ENCODE measurements at regions not wholly inside any gene's neighbourhood (a gene's known extent, or its start where the extent isn't known, plus 50 kb on each side); places are given as distances from the start of the nearest gene placed in this dataset.
A peak's percentile ranks its signal among the peaks of the same experiment; 100 is the strongest.

DNA sequence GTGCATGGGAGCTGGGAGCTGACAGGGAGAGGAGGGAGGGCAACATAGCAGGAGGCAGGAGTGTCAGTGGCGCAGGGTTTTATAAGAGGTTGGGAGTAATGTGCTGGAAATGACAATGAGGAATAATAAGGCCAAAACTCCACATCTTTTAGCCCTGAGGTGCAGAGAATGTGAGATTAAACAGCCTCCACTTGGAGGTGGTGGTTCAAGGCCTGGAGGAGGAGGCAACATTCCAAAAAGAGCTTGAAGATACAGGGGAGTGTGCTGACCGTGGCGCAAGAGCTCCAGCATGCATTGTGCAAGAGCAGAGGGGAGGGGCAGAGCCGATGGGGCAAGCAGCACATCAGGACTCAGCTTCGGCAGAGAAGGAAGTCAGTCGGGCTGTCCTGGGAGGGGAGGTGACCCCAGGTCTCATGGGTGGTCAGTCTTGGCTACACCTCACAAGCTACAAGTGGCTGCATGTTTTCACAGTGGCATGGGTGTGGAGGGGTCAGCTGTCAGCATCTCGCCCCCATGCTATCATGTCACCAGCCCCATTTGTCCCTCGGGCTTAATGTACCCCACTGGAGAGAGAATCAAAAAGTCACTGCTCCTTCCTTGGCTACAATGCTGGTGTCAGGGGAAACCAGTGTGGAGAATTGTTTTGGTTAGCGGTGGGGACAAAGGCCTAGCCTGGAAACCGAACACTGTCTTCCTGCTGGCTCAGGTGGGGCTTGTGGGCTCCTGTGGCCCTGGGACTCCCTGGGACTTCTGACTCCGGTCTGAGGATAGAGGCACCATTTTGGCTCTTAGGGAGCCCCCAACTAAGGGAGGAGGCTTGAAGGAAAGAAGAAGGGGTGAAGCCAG lies 208.0 kb downstream of the ZFP36L2 start:
- Histone ChIP-seq H3K4me1 (peaks cover 50% of the 10 kb centered on the region), H3K9me3 (peaks cover 0 to 4% (median 0%) of the 10 kb centered on the region in 3 donors), H3K36me3 (replicated peaks in 1 of 2; ENCODE audit: insufficient read depth in 1 of 2, low read depth in 2 of 2) (no peaks in the 10 kb centered on the region), H3K27ac (peak overlapping the region; percentile 35 to 73 (median 60)), H3K27me3 (no peaks in the 10 kb centered on the region), H3K4me3 (no peak overlapping the region)
- peak in 2 of 3 donors; percentile 33 to 49 for TF ChIP-seq POLR2A (IDR thresholded peaks at IDR 0.05)
- TF ChIP-seq, protein P1, sequence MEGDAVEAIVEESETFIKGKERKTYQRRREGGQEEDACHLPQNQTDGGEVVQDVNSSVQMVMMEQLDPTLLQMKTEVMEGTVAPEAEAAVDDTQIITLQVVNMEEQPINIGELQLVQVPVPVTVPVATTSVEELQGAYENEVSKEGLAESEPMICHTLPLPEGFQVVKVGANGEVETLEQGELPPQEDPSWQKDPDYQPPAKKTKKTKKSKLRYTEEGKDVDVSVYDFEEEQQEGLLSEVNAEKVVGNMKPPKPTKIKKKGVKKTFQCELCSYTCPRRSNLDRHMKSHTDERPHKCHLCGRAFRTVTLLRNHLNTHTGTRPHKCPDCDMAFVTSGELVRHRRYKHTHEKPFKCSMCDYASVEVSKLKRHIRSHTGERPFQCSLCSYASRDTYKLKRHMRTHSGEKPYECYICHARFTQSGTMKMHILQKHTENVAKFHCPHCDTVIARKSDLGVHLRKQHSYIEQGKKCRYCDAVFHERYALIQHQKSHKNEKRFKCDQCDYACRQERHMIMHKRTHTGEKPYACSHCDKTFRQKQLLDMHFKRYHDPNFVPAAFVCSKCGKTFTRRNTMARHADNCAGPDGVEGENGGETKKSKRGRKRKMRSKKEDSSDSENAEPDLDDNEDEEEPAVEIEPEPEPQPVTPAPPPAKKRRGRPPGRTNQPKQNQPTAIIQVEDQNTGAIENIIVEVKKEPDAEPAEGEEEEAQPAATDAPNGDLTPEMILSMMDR (IDR thresholded peaks at IDR 0.05), result no peak
- peak; percentile 65 for ATAC-seq
- 56 to 59% methylated on average over 11 of the region's 11 CpGs for WGBS, 2 donors
- peak; percentile 69 to 92 (median 82) for DNase-seq
- intact Hi-C loops (cut with DNase I), result no loop called here

DNA sequence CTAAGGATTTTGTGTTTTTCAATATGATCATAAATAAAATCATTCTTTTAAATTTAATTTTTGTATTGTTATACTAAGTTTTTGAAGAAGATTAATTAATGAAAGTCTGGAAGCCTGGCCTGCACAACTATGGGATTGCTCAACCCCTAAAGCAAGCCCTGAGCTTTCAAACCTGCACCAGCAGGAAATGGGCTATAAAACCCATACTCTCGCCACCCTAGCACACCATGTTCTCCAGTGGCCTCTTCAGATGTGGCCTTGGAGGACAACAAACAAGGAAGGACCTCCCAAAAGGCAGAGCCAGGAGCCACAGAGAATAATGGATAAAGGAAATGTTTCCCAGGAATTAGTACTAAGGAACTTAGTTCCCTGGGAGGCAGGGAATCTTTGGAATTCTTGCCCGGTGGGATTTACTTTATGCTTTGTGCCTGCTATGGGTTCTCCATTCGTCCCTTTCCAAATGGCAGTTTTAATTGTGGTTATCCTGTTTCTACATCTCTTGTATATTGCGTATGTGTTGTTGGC lies 212.5 kb downstream of the ZFP36L2 start:
- WGBS, 2 donors, result 64 to 84% methylated on average over 4 of the region's 4 CpGs
- peak overlapping the region in 2 of 4 donors; percentile 6 to 59 for H3K27ac ChIP-seq
- ATAC-seq, result no peak

GRCh38 chr2:43012966-43013365 lies 213.4 kb downstream of the ZFP36L2 start:
- Histone ChIP-seq H3K27me3 (no peaks in the 10 kb centered on the region), H3K4me1 (peaks cover 32% of the 10 kb centered on the region), H3K27ac (no peak overlapping the region), H3K9me3 (no peaks in the 10 kb centered on the region), H3K36me3 (replicated peaks in 1 of 2; ENCODE audit: insufficient read depth in 1 of 2, low read depth in 2 of 2) (no peaks in the 10 kb centered on the region), H3K4me3 (no peak overlapping the region)
- no peak for DNase-seq
- no peak for TF ChIP-seq POLR2A (IDR thresholded peaks at IDR 0.05)
- TF ChIP-seq, protein P1 (IDR thresholded peaks at IDR 0.05), result no peak
- WGBS, 2 donors, result 50% methylated on average over 2 of the region's 2 CpGs
- intact Hi-C loops (cut with DNase I), result no loop called here
- no peak for ATAC-seq

More for the DNA sequence above, 212.5 kb downstream of the ZFP36L2 start:
- peak in 2 of 4 donors; percentile 10 to 36 for DNase-seq
- no peaks in the 10 kb centered on the region for H3K36me3 ChIP-seq (replicated peaks in 1 of 2; ENCODE audit: insufficient read depth in 1 of 2, low read depth in 2 of 2)
- H3K4me3 ChIP-seq, result no peak overlapping the region
- no peak for TF ChIP-seq POLR2A (IDR thresholded peaks at IDR 0.05)
- TF ChIP-seq, protein P1 (IDR thresholded peaks at IDR 0.05), result no peak
- H3K4me1 ChIP-seq, result peaks cover 41% of the 10 kb centered on the region
- H3K9me3 ChIP-seq, result no peaks in the 10 kb centered on the region
- no peaks in the 10 kb centered on the region for H3K27me3 ChIP-seq
- intact Hi-C loops (cut with DNase I), result no loop called here

DNA sequence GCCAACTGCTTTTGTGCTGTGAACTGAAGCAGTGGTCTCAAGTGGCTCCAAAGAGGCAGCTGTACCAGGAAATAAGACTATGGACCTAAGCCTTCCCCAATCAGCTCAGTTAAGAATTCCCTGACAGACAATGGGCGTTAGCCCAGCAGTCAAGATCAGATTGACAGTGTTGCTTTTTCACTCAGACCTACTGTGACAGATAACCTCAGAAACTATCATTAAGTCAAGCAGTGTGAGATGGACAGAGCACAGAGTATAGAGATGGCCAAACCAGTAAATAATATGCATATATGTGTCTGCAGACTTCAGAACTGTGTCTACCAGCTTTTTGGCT lies 215.3 kb downstream of the ZFP36L2 start:
- TF ChIP-seq POLR2A (IDR thresholded peaks at IDR 0.05), result no peak
- TF ChIP-seq, protein P1 (IDR thresholded peaks at IDR 0.05), result no peak
- H3K9me3 ChIP-seq, result no peaks in the 10 kb centered on the region
- DNase-seq, result no peak
- peaks cover 39% of the 10 kb centered on the region for H3K4me1 ChIP-seq
- intact Hi-C loops (cut with DNase I), result no loop called here
- peak overlapping the region in 3 of 4 donors; percentile 33 to 75 (median 60) for H3K27ac ChIP-seq
- H3K4me3 ChIP-seq, result no peak overlapping the region
- no peaks in the 10 kb centered on the region for H3K27me3 ChIP-seq
- no peak for ATAC-seq
- no peaks in the 10 kb centered on the region for H3K36me3 ChIP-seq (replicated peaks in 1 of 2; ENCODE audit: insufficient read depth in 1 of 2, low read depth in 2 of 2)
- WGBS, 2 donors, result 44 to 50% methylated on average over 1 of the region's 1 CpG

Data from body of pancreas (tissue), 4 donors.